NCI-H1436 (cell line): ENCODE measurements at regions not wholly inside any gene's neighbourhood (a gene's known extent, or its start where the extent isn't known, plus 50 kb on each side); places are given as distances from the start of the nearest gene placed in this dataset.

Experiments
- DNase-seq: peaks from one replicate; lab custom pipeline; 2025; lab: John Stamatoyannopoulos, UW

GRCh38 chr22:47672526-47672925 is 910.1 kb downstream of the TBC1D22A start:
- no peak for DNase-seq

DNA sequence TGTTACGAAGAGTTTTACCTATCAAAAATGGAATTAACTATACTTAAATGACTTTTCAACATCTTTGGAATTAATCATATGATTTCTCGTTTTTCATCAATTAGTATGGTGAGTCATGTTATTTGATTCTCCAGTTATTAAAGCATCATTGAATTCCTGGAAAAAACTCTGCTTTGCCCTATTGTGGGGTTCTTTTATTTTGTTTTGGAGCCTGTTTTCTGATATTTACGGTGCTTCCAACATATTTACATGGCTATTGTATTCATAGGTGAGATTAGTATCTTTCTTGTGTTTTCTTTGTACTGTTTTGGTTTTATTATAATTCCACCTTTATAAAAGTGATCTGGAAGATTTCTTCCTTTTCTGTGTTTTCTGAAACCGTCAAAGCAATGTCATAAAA is 902.7 kb downstream of the TBC1D22A start:
- no peak for DNase-seq

DNA sequence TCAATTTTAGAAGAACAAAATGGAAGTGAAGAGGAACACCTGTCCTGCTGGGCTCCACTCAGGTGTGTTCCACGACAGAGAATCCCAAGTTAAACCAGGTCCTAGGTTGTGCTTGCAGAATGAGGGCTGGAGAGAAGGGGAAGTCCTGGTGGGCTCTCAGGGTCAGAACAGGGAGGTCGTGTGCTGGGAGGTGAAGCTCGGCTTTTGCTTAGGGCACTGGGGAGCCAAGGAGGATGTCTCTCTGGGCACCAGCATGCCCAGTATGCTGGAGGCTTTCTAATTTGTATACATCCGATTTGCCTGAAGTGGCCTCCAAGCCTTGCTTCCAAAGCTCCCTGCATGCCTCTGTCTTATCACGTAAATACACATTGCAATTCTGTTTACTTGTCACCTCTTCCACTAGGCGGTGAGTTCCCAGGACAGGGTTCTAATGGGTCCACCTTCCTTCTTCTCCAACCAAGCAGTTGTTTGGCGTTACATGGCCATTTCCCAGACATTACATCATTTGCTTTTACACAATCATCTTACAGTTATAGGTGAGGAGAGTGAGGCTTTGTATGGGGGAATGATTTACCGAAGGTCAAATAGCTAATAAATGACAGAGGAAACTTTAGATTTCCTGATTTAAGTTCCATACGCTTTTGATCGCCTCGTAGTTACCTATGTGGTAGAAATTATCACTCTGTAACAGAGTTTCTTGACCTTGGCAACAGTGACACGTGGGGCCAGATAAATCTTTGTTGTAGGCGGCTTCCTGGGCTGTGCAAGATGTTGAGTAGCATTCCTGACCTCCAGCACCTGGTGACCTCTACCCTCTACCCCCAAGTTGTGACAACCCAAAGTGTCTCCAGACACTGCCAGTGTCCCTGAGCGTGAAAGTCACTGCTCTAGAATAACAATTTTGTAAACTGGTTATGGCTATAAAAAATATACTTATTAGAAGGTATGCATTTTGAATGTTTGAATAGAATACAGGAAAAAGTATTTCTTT is 901.5 kb downstream of the TBC1D22A start:
- DNase-seq = no peak

GRCh38 chr22:47659467-47660223 is 897.2 kb downstream of the TBC1D22A start:
- peak; percentile 21 for DNase-seq

- DNase-seq = no peak
Measured at GRCh38 chr22:47658182-47658581, 895.7 kb downstream of the TBC1D22A start.

- DNase-seq = no peak
Measured at GRCh38 chr22:47657224-47657623, 894.8 kb downstream of the TBC1D22A start.

DNA sequence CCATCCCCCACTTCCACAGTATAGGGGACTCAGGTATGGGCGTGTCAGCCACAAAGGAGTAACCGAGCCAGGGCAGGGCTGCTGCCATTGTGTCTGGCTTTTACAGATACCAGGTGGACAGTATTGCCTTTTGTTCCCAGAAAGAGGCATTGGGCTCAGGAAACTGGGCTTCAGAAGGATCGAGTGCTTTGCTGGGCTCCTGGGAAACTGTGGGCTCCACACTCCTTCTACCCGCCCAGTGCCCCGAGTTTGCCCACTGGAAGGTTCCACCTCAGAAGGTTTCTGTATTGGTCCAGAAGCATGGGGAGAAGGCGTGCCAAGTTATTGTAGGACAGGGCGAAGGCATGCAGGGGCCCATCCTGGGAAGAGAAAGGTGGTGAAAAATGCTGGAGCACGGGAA is 894.4 kb downstream of the TBC1D22A start:
- no peak for DNase-seq

DNA sequence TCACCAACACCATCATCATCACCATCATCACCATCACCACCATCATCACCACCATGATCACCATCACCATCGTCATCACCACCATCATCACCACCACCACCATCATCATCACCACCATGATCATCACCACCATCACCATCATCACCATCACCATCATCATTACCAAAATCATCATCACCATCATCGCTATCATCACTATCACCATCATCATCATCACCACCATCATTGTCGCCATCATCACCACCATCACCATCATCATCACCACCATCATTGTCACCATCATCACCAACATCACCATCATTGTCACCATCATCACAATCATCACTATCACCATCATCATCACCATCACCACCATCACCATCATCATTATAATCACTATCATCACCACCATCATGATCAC is 893.5 kb downstream of the TBC1D22A start:
- no peak for DNase-seq

DNA sequence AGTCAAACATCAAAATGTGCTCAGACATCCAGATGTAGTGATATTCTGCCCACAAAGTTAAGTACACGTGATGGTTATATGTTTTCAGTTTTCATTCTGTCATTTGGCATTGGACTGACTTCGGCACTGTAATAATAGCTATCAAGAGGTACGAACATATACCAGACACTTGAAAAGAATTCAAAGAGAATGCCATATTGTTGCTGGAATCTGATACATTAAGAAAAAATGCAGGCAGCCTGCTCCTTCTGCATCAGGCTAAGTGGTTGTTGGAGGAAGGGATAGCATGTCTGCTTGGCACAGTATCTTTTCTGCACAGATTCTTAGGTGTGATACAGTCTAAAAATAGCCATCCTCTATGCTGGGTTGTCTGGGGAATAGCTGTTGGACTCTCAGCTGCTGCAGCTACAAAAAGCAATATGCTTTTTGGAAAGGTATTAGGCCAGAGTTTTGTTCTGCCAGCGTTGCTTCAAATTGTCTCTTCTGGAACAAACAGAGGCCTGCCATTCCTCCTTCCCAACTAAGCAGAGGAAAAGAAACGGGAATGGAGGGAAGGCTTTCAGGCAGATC is 892.6 kb downstream of the TBC1D22A start:
- DNase-seq = no peak

GRCh38 chr22:47653921-47654320 is 891.5 kb downstream of the TBC1D22A start:
- DNase-seq = no peak

- no peak for DNase-seq
Measured at GRCh38 chr22:47651216-47651987, 889.0 kb downstream of the TBC1D22A start.

DNA sequence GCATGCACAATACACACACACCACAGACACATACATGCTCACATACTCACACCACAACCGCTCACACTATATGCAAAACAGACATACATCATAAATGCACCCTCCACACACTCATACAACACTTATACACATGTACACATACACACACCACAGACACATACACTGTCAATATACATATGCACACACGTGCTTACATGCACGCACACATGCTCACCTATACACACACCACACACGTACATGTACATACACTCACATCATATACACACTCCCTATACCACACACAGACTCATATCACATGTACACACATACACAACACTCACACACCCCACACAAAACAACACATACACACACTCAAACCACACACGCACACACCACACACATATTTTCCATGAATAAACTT is 885.3 kb downstream of the TBC1D22A start:
- no peak for DNase-seq

DNA sequence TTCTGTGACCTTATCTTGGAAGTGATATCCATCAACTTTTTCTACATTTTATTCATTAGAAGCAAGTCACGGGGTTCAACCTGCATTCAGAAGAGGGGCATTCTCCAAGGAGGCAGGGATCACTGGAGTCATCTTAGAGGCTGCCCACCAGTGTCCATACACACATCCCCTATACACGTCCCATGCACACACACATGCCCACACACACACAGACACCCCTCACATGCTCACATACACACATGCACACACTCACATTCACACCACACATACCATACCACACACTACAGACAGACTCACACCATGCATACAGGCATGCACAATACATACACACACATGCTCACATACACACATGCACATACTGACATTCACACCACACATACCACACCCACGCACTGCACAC is 884.7 kb downstream of the TBC1D22A start:
- no peak for DNase-seq

- DNase-seq = no peak
Measured at GRCh38 chr22:47645923-47646322, 883.5 kb downstream of the TBC1D22A start.

- DNase-seq = no peak
Measured at GRCh38 chr22:47645450-47645914, 883.0 kb downstream of the TBC1D22A start.

GRCh38 chr22:47634347-47634746 is 871.9 kb downstream of the TBC1D22A start:
- DNase-seq = no peak

DNA sequence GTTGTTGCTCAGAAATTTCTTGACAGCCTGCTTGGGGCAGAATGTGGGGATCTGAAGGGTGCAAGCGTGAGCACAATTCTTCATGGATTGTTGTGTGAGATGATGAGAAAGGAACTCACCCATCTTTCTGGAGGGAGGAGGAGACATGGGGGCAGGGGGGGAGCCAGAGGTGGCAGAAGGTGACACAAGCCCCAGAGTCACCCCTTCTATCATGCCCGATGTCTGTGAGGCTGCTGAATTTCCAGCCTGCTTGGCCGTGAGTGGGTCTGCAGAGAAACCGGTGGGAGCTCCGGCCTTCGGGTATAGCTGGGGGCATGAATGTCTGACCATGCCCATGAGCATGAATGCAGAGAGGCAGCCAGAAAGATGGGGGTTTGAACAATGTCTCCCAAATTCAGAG is 870.7 kb downstream of the TBC1D22A start:
- no peak for DNase-seq

GRCh38 chr22:47632701-47633100 is 870.3 kb downstream of the TBC1D22A start:
- DNase-seq = no peak

GRCh38 chr22:47631571-47632102 is 869.2 kb downstream of the TBC1D22A start:
- peak; percentile 84 for DNase-seq

DNA sequence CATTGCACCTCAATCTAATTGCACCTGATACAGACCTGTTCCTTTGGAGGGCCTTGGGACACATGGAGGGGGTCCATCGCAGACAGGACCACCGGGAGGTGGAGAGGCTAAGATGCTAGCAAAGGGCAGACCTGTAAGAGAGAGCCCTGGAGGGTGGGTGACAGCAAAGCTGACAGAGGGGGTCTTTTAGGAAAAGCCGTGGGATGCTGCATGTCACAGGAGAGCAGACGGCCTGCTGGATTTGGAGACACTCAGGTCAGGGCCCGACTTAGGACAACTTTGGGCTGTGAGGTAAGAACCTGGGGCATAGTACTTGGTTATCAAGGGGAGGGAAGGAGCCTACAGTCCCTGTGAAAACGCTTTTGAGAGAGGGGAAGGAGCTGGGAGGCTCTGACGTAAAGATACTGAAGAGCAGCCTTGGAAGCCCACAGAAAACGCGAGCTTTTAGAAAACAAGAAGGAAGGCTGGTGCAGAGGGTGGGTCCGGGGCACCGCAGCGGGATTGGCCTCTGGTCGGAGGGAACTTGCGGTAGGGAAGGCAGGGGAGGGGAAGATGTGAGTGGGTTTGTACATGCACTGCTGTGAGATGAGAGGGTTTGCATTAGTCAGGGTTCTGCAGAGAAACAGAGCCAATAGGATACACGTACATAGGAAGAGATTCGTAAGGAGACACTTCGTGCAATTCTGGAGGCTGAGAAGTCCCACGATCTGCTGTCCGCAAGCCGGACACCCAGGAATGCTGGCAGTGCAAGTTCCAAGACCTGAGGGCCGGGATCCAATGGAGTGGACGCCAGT is 868.5 kb downstream of the TBC1D22A start:
- DNase-seq = no peak
